Caco-2 (cell line): ENCODE measurements at regions not wholly inside any gene's neighbourhood (a gene's known extent, or its start where the extent isn't known, plus 50 kb on each side); places are given as distances from the start of the nearest gene placed in this dataset.

Experiments
- BruUV-seq: library from RNA; stranded (reverse); fragments of 400-500 nt; replicated peaks from 2 replicates; lab custom pipeline; 2021; lab: Mats Ljungman, UMichigan
- CTCF ChIA-PET: fragments of 300-600 bp; sonication (Branson Sonifier 250); formaldehyde crosslinking; loops from one replicate; lab custom pipeline; 2022; ENCODE audit warnings: antibody characterized with exemption; lab: Charles Lee
- POLR2A ChIA-PET: fragments of 300-600 bp; sonication (Branson Sonifier 250); formaldehyde crosslinking; loops from one replicate; lab custom pipeline; 2022; ENCODE audit warnings: antibody characterized with exemption; lab: Charles Lee
- DNase-seq, 2 experiments: peaks; one replicate each; pipeline versions ENCODE4 v3.0.0 to v3.0.0-alpha.2; 2020 to 2022
- H3K27me3 ChIP-seq: replicated peaks from 2 replicates; pipeline ENCODE4 v1.6.0; 2011; ENCODE audit warnings: low read length; ENCODE audit not compliant: control insufficient read depth, insufficient read depth
- H3K36me3 ChIP-seq: 2 replicates; pipeline ENCODE4 v1.5.1; 2011; ENCODE audit warnings: low read length; ENCODE audit not compliant: control insufficient read depth, insufficient read depth
- H3K4me1 ChIP-seq: fragments of 250-450 bp; sonication (Bioruptor Pico); 2 replicates; pipeline ENCODE4 v1.5.1; 2020; ENCODE audit warnings: mild to moderate bottlenecking
- H3K4me3 ChIP-seq: 2 replicates; pipeline ENCODE4 v1.5.1; 2011; ENCODE audit warnings: low read depth, mild to moderate bottlenecking, control low read depth, low read length
- H3K9me3 ChIP-seq: fragments of 250-450 bp; sonication (Bioruptor Pico); 2 replicates; pipeline ENCODE4 v1.5.1; 2020; ENCODE audit warnings: mild to moderate bottlenecking, moderate library complexity
- H3K27ac Mint-ChIP-seq: one replicate; pipeline ENCODE4 v1.8.0; 2022; ENCODE audit warnings: mixed read lengths; ENCODE audit not compliant: unreplicated experiment
- H3K27me3 Mint-ChIP-seq: one replicate; pipeline ENCODE4 v1.8.0; 2022; ENCODE audit warnings: mixed read lengths; ENCODE audit not compliant: insufficient read depth, unreplicated experiment
- H3K36me3 Mint-ChIP-seq: one replicate; pipeline ENCODE4 v1.8.0; 2022; ENCODE audit warnings: mild to moderate bottlenecking, mixed read lengths; ENCODE audit not compliant: insufficient read depth, unreplicated experiment
- H3K4me1 Mint-ChIP-seq: one replicate; pipeline ENCODE4 v1.8.0; 2022; ENCODE audit warnings: low read depth, mixed read lengths; ENCODE audit not compliant: unreplicated experiment
- H3K4me3 Mint-ChIP-seq: one replicate; pipeline ENCODE4 v1.8.0; 2022; ENCODE audit warnings: mild to moderate bottlenecking, moderate library complexity, mixed read lengths; ENCODE audit not compliant: unreplicated experiment
- H3K9me3 Mint-ChIP-seq: one replicate; pipeline ENCODE4 v1.8.0; 2022; ENCODE audit warnings: mixed read lengths; ENCODE audit not compliant: unreplicated experiment
- CTCF ChIP-seq, 2 experiments: fragments of 200-600 bp in 1 of 2; IDR thresholded peaks; 1 replicate in 1 of 2; 2 replicates in 1 of 2; pipeline versions ENCODE4 v1.5.1 to v1.8.0; 2011 to 2022; ENCODE audit warnings: antibody characterized with exemption in 1 of 2, control low read depth in 1 of 2, inconsistent platforms in 1 of 2, low read depth in 1 of 2, low read length in 1 of 2, mild to moderate bottlenecking in 1 of 2, moderate library complexity in 1 of 2; ENCODE audit not compliant: insufficient read depth in 1 of 2, severe bottlenecking in 1 of 2, unreplicated experiment in 1 of 2
- intact Hi-C: fragments of 100-400 bp; cut with micrococcal nuclease; formaldehyde crosslinking; loops from one replicate; pipeline ENCODE4 v1.10.0; 2022; ENCODE audit not compliant: unreplicated experiment

GRCh38 chr7:41475801-41476459, 227.0 kb downstream of the INHBA start:
- Mint-ChIP-seq H3K4me3 (no peak overlapping the region), H3K9me3 (peaks cover 11% of the 10 kb centered on the region), H3K4me1 (peaks cover 4% of the 10 kb centered on the region), H3K27me3 (no peaks in the 10 kb centered on the region), H3K36me3 (no peaks in the 10 kb centered on the region), H3K27ac (no peak overlapping the region)
- Histone ChIP-seq H3K27me3 (no peaks in the 10 kb centered on the region), H3K9me3 (no peaks in the 10 kb centered on the region), H3K36me3 (no peaks in the 10 kb centered on the region), H3K4me1 (no peaks in the 10 kb centered on the region), H3K4me3 (no peak overlapping the region)
- no peak for TF ChIP-seq CTCF (IDR thresholded peaks at IDR 0.05; ENCODE audit: insufficient read depth in 1 of 2, low read depth in 1 of 2, low read length in 1 of 2, severe bottlenecking in 1 of 2, unreplicated experiment in 1 of 2)
- DNase-seq = no peak
- intact Hi-C loops = no loop called here
- ChIA-PET CTCF (interaction anchor here (0.6 kb wide), 1 partner anchor 582 kb away, joined by 5 read pairs; no protein-coding TSS in a partner anchor), POLR2A (no interaction called here)
- BruUV-seq = no TSS peak

GRCh38 chr7:41472427-41473125, 230.3 kb downstream of the INHBA start:
- no peak overlapping the region for H3K27ac Mint-ChIP-seq
- intact Hi-C loops = no loop called here
- no TSS peak for BruUV-seq
- H3K36me3 ChIP-seq = no peaks in the 10 kb centered on the region
- no peak for DNase-seq
- H3K27me3 ChIP-seq = no peaks in the 10 kb centered on the region
- H3K27me3 Mint-ChIP-seq = no peaks in the 10 kb centered on the region
- no peak for TF ChIP-seq CTCF (IDR thresholded peaks at IDR 0.05; ENCODE audit: insufficient read depth in 1 of 2, low read depth in 1 of 2, low read length in 1 of 2, severe bottlenecking in 1 of 2, unreplicated experiment in 1 of 2)
- no peak overlapping the region for H3K4me3 ChIP-seq
- no peak overlapping the region for H3K4me3 Mint-ChIP-seq
- no peaks in the 10 kb centered on the region for H3K9me3 ChIP-seq
- ChIA-PET POLR2A (no interaction called here), CTCF (no interaction called here)
- H3K4me1 ChIP-seq = no peaks in the 10 kb centered on the region
- H3K36me3 Mint-ChIP-seq = no peaks in the 10 kb centered on the region
- H3K9me3 Mint-ChIP-seq = no peaks in the 10 kb centered on the region
- H3K4me1 Mint-ChIP-seq = peaks cover 6% of the 10 kb centered on the region

GRCh38 chr7:41470081-41470480, 232.8 kb downstream of the INHBA start:
- BruUV-seq = no TSS peak
- H3K9me3 Mint-ChIP-seq = no peaks in the 10 kb centered on the region
- ChIA-PET CTCF (no interaction called here), POLR2A (no interaction called here)
- no peaks in the 10 kb centered on the region for H3K36me3 Mint-ChIP-seq
- H3K4me1 ChIP-seq = no peaks in the 10 kb centered on the region
- DNase-seq = no peak
- no peaks in the 10 kb centered on the region for H3K27me3 Mint-ChIP-seq
- intact Hi-C loops = no loop called here
- H3K9me3 ChIP-seq = no peaks in the 10 kb centered on the region
- H3K27me3 ChIP-seq = no peaks in the 10 kb centered on the region
- H3K36me3 ChIP-seq = no peaks in the 10 kb centered on the region
- H3K4me3 ChIP-seq = no peak overlapping the region
- peaks cover 16% of the 10 kb centered on the region for H3K4me1 Mint-ChIP-seq
- TF ChIP-seq CTCF (IDR thresholded peaks at IDR 0.05; ENCODE audit: insufficient read depth in 1 of 2, low read depth in 1 of 2, low read length in 1 of 2, severe bottlenecking in 1 of 2, unreplicated experiment in 1 of 2) = no peak
- H3K4me3 Mint-ChIP-seq = no peak overlapping the region
- no peak overlapping the region for H3K27ac Mint-ChIP-seq
